Right ventricle myocardium inferior (tissue), 1 donor: ENCODE measurements at regions not wholly inside any gene's neighbourhood (a gene's known extent, or its start where the extent isn't known, plus 50 kb on each side); places are given as distances from the start of the nearest gene placed in this dataset.
A peak's percentile ranks its signal among the peaks of the same experiment; 100 is the strongest.

ENCODE experiments used
- ATAC-seq: fragments of 200-7000 bp; cut with Tn5 transposase; one replicate; pipeline ENCODE4 v1.9.1; 2020; ENCODE audit warnings: mild to moderate bottlenecking, moderate library complexity
- DNase-seq: peaks from one replicate; pipeline ENCODE4 v3.0.0; 2021; ENCODE audit errors: missing footprints
- intact Hi-C: fragments of 100-400 bp; cut with DNase I; formaldehyde crosslinking; loops from one replicate; pipeline ENCODE4 v1.11.0; 2022
- donor health status: DM: no; HTN: yes; CAD: no; lungs with severe emphysema.

GRCh38 chr2:21314322-21314835, 190.6 kb downstream of the TDRD15 start:
- ATAC-seq, result no peak
- no peak for DNase-seq
- intact Hi-C loops, result no loop called here

- no peak for DNase-seq
- intact Hi-C loops, result loop anchor here (1.0 to 5.0 kb wide), 2 partner anchors 141 to 270 kb away; no protein-coding TSS in a partner anchor
- ATAC-seq, result peak; percentile 72
These were observed 193.4 kb downstream of the TDRD15 start for GRCh38 chr2:21317131-21317530.

GRCh38 chr2:21318263-21318662, 194.5 kb downstream of the TDRD15 start:
- no peak for ATAC-seq

GRCh38 chr2:21326152-21326551, 202.4 kb downstream of the TDRD15 start:
- ATAC-seq (no peak), DNase-seq (no peak)
- intact Hi-C loops, result no loop called here

More at GRCh38 chr2:21318263-21318662, 194.5 kb downstream of the TDRD15 start:
- intact Hi-C loops, result loop anchor here (5.0 kb wide), 1 partner anchor 271 kb away; no protein-coding TSS in a partner anchor
- no peak for DNase-seq

- DNase-seq (no peak), ATAC-seq (no peak)
- intact Hi-C loops, result no loop called here
These were observed 204.4 kb downstream of the TDRD15 start for GRCh38 chr2:21328177-21328576.

GRCh38 chr2:21330786-21331391, 207.1 kb downstream of the TDRD15 start:
- ATAC-seq, result no peak
- DNase-seq, result no peak
- intact Hi-C loops, result no loop called here

- no peak for ATAC-seq
- no peak for DNase-seq
- intact Hi-C loops, result no loop called here
These were observed 208.0 kb downstream of the TDRD15 start for GRCh38 chr2:21331625-21332370.

- no peak for ATAC-seq
- intact Hi-C loops, result no loop called here
- peak; percentile 45 for DNase-seq
These were observed 209.3 kb downstream of the TDRD15 start for GRCh38 chr2:21332993-21333625.

- intact Hi-C loops, result no loop called here
- ATAC-seq (no peak), DNase-seq (no peak)
These were observed 209.9 kb downstream of the TDRD15 start for GRCh38 chr2:21333684-21334083.

GRCh38 chr2:21346984-21347383, 223.2 kb downstream of the TDRD15 start:
- no peak for ATAC-seq

GRCh38 chr2:21353879-21354679, 230.3 kb downstream of the TDRD15 start:
- intact Hi-C loops, result no loop called here
- no peak for ATAC-seq
- no peak for DNase-seq

More at GRCh38 chr2:21346984-21347383, 223.2 kb downstream of the TDRD15 start:
- DNase-seq, result no peak
- intact Hi-C loops, result no loop called here

GRCh38 chr2:21356086-21356856, 232.5 kb downstream of the TDRD15 start:
- no peak for ATAC-seq
- DNase-seq, result no peak
- intact Hi-C loops, result no loop called here

GRCh38 chr2:21356857-21357255, 233.1 kb downstream of the TDRD15 start:
- no peak for DNase-seq
- intact Hi-C loops, result no loop called here
- ATAC-seq, result no peak

- no peak for ATAC-seq
- intact Hi-C loops, result no loop called here
- no peak for DNase-seq
These were observed 235.2 kb downstream of the TDRD15 start for GRCh38 chr2:21358976-21359375.

GRCh38 chr2:21361384-21361783, 237.6 kb downstream of the TDRD15 start:
- DNase-seq (no peak), ATAC-seq (no peak)
- intact Hi-C loops, result no loop called here

- DNase-seq, result no peak
- intact Hi-C loops, result no loop called here
- ATAC-seq, result no peak
These were observed 238.3 kb downstream of the TDRD15 start for GRCh38 chr2:21361957-21362486.

GRCh38 chr2:21363364-21363763, 239.6 kb downstream of the TDRD15 start:
- ATAC-seq, result no peak
- no peak for DNase-seq
- intact Hi-C loops, result no loop called here

- intact Hi-C loops, result no loop called here
- ATAC-seq (no peak), DNase-seq (no peak)
These were observed 243.7 kb downstream of the TDRD15 start for GRCh38 chr2:21367421-21367820.
